A549 (cell line): ENCODE measurements at regions not wholly inside any gene's neighbourhood (a gene's known extent, or its start where the extent isn't known, plus 50 kb on each side); places are given as distances from the start of the nearest gene placed in this dataset.

Source experiments
- ATAC-seq, 2 experiments: fragments of 200-7000 bp in 1 of 2; fragments of >200 bp in 1 of 2; cut with Nextera tagmentation in 1 of 2; cut with Tn5 transposase in 1 of 2; 3 replicates each; pipeline versions ENCODE4 v1.8.0 to v1.9.1; 2018 to 2020; ENCODE audit warnings: mild to moderate bottlenecking in 1 of 2, moderate library complexity in 1 of 2
- CTCF ChIA-PET: fragments of 300-600 bp; sonication (Branson Sonifier 250); formaldehyde crosslinking; extraction: SDS; loops from one replicate; lab custom pipeline; 2021; ENCODE audit warnings: antibody characterized with exemption, inconsistent platforms; lab: Yijun Ruan, JAX
- POLR2A ChIA-PET: fragments of 350-600 bp; formaldehyde crosslinking; extraction: SDS; loops from one replicate; lab custom pipeline; 2021; ENCODE audit warnings: antibody characterized with exemption, inconsistent platforms; lab: Yijun Ruan, JAX
- DNase-seq, 2 experiments: peaks; one replicate each; pipeline versions ENCODE4 v3.0.0 to v3.0.0-alpha.2; 2011 to 2016; ENCODE audit warnings: low read depth in 1 of 2, low spot score in 1 of 2
- FAIRE-seq: peaks from 2 replicates; lab custom pipeline; 2011; peaks lifted over from hg19 to GRCh38; lab: Jason Lieb, UNC
- H3K27ac ChIP-seq, 2 experiments: fragments of >200 bp; sonication (Bioruptor Twin); formaldehyde crosslinking; 3 replicates each; pipeline ENCODE4 v1.5.1; 2016 to 2017
- H3K4me1 ChIP-seq: fragments of >200 bp; sonication (Bioruptor Twin); formaldehyde crosslinking; 3 replicates; pipeline ENCODE4 v1.6.1; 2016
- H3K4me2 ChIP-seq: fragments of >200 bp; sonication (Bioruptor Twin); formaldehyde crosslinking; 3 replicates; pipeline ENCODE4 v1.6.1; 2016
- H3K4me3 ChIP-seq: fragments of >200 bp; sonication (Bioruptor Twin); formaldehyde crosslinking; 3 replicates; pipeline ENCODE4 v1.5.1; 2016
- H3K9me3 ChIP-seq: fragments of >200 bp; sonication (Bioruptor Twin); formaldehyde crosslinking; 3 replicates; pipeline ENCODE4 v1.6.1; 2016
- CBX2 ChIP-seq: fragments of 200-600 bp; sonication (generic); IDR thresholded peaks from 2 replicates; pipeline ENCODE4 v1.6.1; 2016; ENCODE audit warnings: low read depth, mild to moderate bottlenecking, borderline replicate concordance
- CBX8 ChIP-seq: fragments of 200-600 bp; sonication (generic); IDR thresholded peaks from 2 replicates; pipeline ENCODE4 v1.6.1; 2016
- CHD2 ChIP-seq: fragments of 150-350 bp; IDR thresholded peaks from 2 replicates; pipeline ENCODE4 v1.6.1; 2014; ENCODE audit warnings: low read length; ENCODE audit not compliant: partially characterized antibody
- ELK1 ChIP-seq: fragments of 150-350 bp; IDR thresholded peaks from 2 replicates; pipeline ENCODE4 v1.6.1; 2014; ENCODE audit warnings: low read depth, mild to moderate bottlenecking, low read length
- EP300 ChIP-seq, 2 experiments: fragments of >200 bp; sonication (Bioruptor Twin); formaldehyde crosslinking; IDR thresholded peaks; 2 replicates in 1 of 2; 3 replicates in 1 of 2; pipeline ENCODE4 v1.6.1; 2016 to 2017
- ESRRA ChIP-seq: fragments of 150-350 bp; IDR thresholded peaks from 2 replicates; pipeline ENCODE4 v1.6.1; 2014; ENCODE audit warnings: mild to moderate bottlenecking, low read length, borderline replicate concordance
- FOSB ChIP-seq: fragments of 250-450 bp; sonication (Bioruptor Pico); IDR thresholded peaks from 2 replicates; pipeline ENCODE4 v1.5.0; 2020; ENCODE audit warnings: mild to moderate bottlenecking, moderate library complexity
- FOXS1 ChIP-seq: fragments of 250-450 bp; sonication (Bioruptor Pico); IDR thresholded peaks from 2 replicates; pipeline ENCODE4 v1.5.0; 2020; ENCODE audit warnings: mild to moderate bottlenecking, moderate library complexity
- GATA3 ChIP-seq: IDR thresholded peaks from 2 replicates; pipeline ENCODE4 v1.6.1; 2012; ENCODE audit warnings: borderline replicate concordance
- HES2 ChIP-seq: fragments of >200 bp; sonication (Bioruptor Twin); formaldehyde crosslinking; IDR thresholded peaks from 2 replicates; pipeline ENCODE4 v1.6.1; 2016
- HMGXB4 ChIP-seq: fragments of 250-450 bp; sonication (Bioruptor Pico); IDR thresholded peaks from 2 replicates; pipeline ENCODE4 v1.5.0; 2021; ENCODE audit warnings: mild to moderate bottlenecking, moderate library complexity, borderline replicate concordance
- KDM1A ChIP-seq: fragments of 200-600 bp; sonication (generic); IDR thresholded peaks from 2 replicates; pipeline ENCODE4 v1.6.1; 2016; ENCODE audit warnings: low read depth, mild to moderate bottlenecking
- MAFK ChIP-seq: fragments of 450-650 bp; IDR thresholded peaks from 2 replicates; pipeline ENCODE4 v1.6.1; 2014; ENCODE audit not compliant: partially characterized antibody
- MAX ChIP-seq: IDR thresholded peaks from 2 replicates; pipeline ENCODE4 v1.6.1; 2012
- MAZ ChIP-seq: fragments of 150-350 bp; IDR thresholded peaks from 2 replicates; pipeline ENCODE4 v1.6.1; 2014; ENCODE audit warnings: antibody characterized with exemption, low read depth, low read length, borderline replicate concordance
- NPAS2 ChIP-seq: fragments of 250-450 bp; sonication (Bioruptor Pico); IDR thresholded peaks from 2 replicates; pipeline ENCODE4 v1.8.0; 2022; ENCODE audit warnings: mild to moderate bottlenecking, moderate library complexity, borderline replicate concordance
- NR3C1 ChIP-seq: fragments of >200 bp; sonication (Bioruptor Twin); formaldehyde crosslinking; IDR thresholded peaks from 3 replicates; pipeline ENCODE4 v1.6.1; 2017
- PHF8 ChIP-seq: fragments of 200-600 bp; sonication (generic); IDR thresholded peaks from 2 replicates; pipeline ENCODE4 v1.6.1; 2016; ENCODE audit warnings: low read depth, mild to moderate bottlenecking, antibody characterized with exemption, moderate library complexity, borderline replicate concordance
- POLR2A ChIP-seq: IDR thresholded peaks from 2 replicates; pipeline ENCODE4 v1.6.1; 2012; ENCODE audit warnings: mild to moderate bottlenecking, low read length
- RAD21 ChIP-seq, 2 experiments: fragments of >200 bp in 1 of 2; sonication (Bioruptor Twin) in 1 of 2; formaldehyde crosslinking in 1 of 2; IDR thresholded peaks in 1 of 2; conservative IDR thresholded peaks in 1 of 2; 2 replicates in 1 of 2; 3 replicates in 1 of 2; pipeline ENCODE4 v1.6.1; 2012 to 2018; ENCODE audit warnings: inconsistent platforms in 1 of 2
- RARB ChIP-seq: fragments of 250-450 bp; sonication (Bioruptor Pico); IDR thresholded peaks from 2 replicates; pipeline ENCODE4 v1.8.0; 2021; ENCODE audit warnings: mild to moderate bottlenecking, moderate library complexity
- RCOR1 ChIP-seq: fragments of 150-350 bp; IDR thresholded peaks from 2 replicates; pipeline ENCODE4 v1.6.1; 2014; ENCODE audit warnings: antibody characterized with exemption, low read length, low read depth
- RFX5 ChIP-seq: fragments of 450-650 bp; IDR thresholded peaks from 2 replicates; pipeline ENCODE4 v1.7.1; 2014; ENCODE audit warnings: antibody characterized with exemption, mild to moderate bottlenecking, moderate library complexity
- RNF2 ChIP-seq: fragments of 200-600 bp; sonication (generic); IDR thresholded peaks from 2 replicates; pipeline ENCODE4 v1.6.1; 2016; ENCODE audit warnings: low read depth, mild to moderate bottlenecking, antibody characterized with exemption, moderate library complexity, borderline replicate concordance
- SREBF2 ChIP-seq: fragments of 450-650 bp; IDR thresholded peaks from 2 replicates; pipeline ENCODE4 v1.6.1; 2014; ENCODE audit warnings: mild to moderate bottlenecking, moderate library complexity
- TFCP2L1 ChIP-seq: fragments of 250-450 bp; sonication (Bioruptor Pico); IDR thresholded peaks from 2 replicates; pipeline ENCODE4 v1.5.0; 2021; ENCODE audit warnings: mild to moderate bottlenecking
- ZC3H11A ChIP-seq: fragments of 450-650 bp; IDR thresholded peaks from 2 replicates; pipeline ENCODE4 v1.6.1; 2014; ENCODE audit warnings: antibody characterized with exemption, mild to moderate bottlenecking
- ZSCAN20 ChIP-seq: fragments of 250-450 bp; sonication (Bioruptor Pico); IDR thresholded peaks from 2 replicates; pipeline ENCODE4 v1.8.0; 2022; ENCODE audit warnings: mild to moderate bottlenecking, moderate library complexity
- WGBS: methylation state at CpG from one replicate; pipeline ENCODE4 v1.1.6; 2017; ENCODE audit errors: missing lambda C conversion rate; 5-methylcytosine and 5-hydroxymethylcytosine counted together

- 50% methylated on average over 2 of the region's 7 CpGs for WGBS
- Histone ChIP-seq H3K4me1 (no peaks in the 10 kb centered on the region), H3K9me3 (no peaks in the 10 kb centered on the region), H3K27ac (no peak overlapping the region), H3K4me3 (no peak overlapping the region), H3K4me2 (no peak overlapping the region)
- no peak for ATAC-seq
- ChIA-PET CTCF (interaction anchor here (1.1 to 1.2 kb wide), 2 partner anchors 10 to 18 kb away, joined by 3 read pairs; no protein-coding TSS in a partner anchor), POLR2A (no interaction called here)
- DNase-seq = no peak
- TF ChIP-seq ZC3H11A (no peak), RNF2 (no peak), RFX5 (no peak)
- FAIRE-seq = no peak
Observed at GRCh38 chr6:1130709-1131108, 181.2 kb upstream of the FOXQ1 start.

- H3K4me2 ChIP-seq = no peak overlapping the region
- DNase-seq = no peak
- WGBS = 78% methylated on average over 6 of the region's 8 CpGs
- ChIA-PET POLR2A (no interaction called here), CTCF (no interaction called here)
- FAIRE-seq = no peak
- no peaks in the 10 kb centered on the region for H3K9me3 ChIP-seq
- TF ChIP-seq CBX8 (no peak), GATA3 (no peak), FOXS1 (no peak), RNF2 (no peak), KDM1A (no peak), RCOR1 (no peak), TFCP2L1 (no peak), HES2 (no peak), CBX2 (no peak), SREBF2 (no peak), ZSCAN20 (CRISPR knock-in tag) (no peak), PHF8 (no peak), HMGXB4 (no peak), MAZ (no peak), MAFK (no peak)
- H3K27ac ChIP-seq = no peak overlapping the region
- no peak overlapping the region for H3K4me3 ChIP-seq
- ATAC-seq = no peak
- no peaks in the 10 kb centered on the region for H3K4me1 ChIP-seq
Observed at GRCh38 chr6:1129131-1129530, 182.8 kb upstream of the FOXQ1 start.

- DNase-seq (no peak), FAIRE-seq (no peak), ATAC-seq (no peak)
- POLR2A ChIA-PET = no interaction called here
- 72% methylated on average over 9 of the region's 12 CpGs for WGBS
- TF ChIP-seq NR3C1 (no peak), POLR2A (no peak), NPAS2 (CRISPR knock-in tag) (no peak), RAD21 (conservative IDR thresholded peaks at IDR 0.05 in 1 of 2, IDR thresholded peaks at IDR 0.05 in 1 of 2) (no peak), EP300 (IDR thresholded peaks at IDR 0.05) (no peak), KDM1A (no peak), MAZ (no peak), ELK1 (no peak), FOSB (CRISPR knock-in tag) (no peak), RARB (CRISPR knock-in tag) (no peak), CHD2 (no peak), MAX (no peak), ESRRA (no peak), FOXS1 (no peak), TFCP2L1 (no peak)
- H3K4me3 ChIP-seq = no peak overlapping the region
- H3K4me1 ChIP-seq = no peaks in the 10 kb centered on the region
- H3K9me3 ChIP-seq = no peaks in the 10 kb centered on the region
- CTCF ChIA-PET = no interaction called here
- H3K4me2 ChIP-seq = no peak overlapping the region
- no peak overlapping the region for H3K27ac ChIP-seq
Observed at GRCh38 chr6:1127597-1128288, 184.2 kb upstream of the FOXQ1 start.
